GM18499 (cell line): ENCODE measurements at regions not wholly inside any gene's neighbourhood (a gene's known extent, or its start where the extent isn't known, plus 50 kb on each side); places are given as distances from the start of the nearest gene placed in this dataset.
"Not testable (repeated sequence)": the region's sequence is repeated elsewhere in the genome, so short reads cannot be mapped to it uniquely, and the experiment has no call there.

Experiments used
- ATAC-seq: cut with Tn5 transposase; IDR thresholded peaks from one replicate; pipeline ENCODE4 v1.9.1; 2021; ENCODE audit warnings: moderate number of reproducible peaks; ENCODE audit not compliant: insufficient read depth, unreplicated experiment

DNA sequence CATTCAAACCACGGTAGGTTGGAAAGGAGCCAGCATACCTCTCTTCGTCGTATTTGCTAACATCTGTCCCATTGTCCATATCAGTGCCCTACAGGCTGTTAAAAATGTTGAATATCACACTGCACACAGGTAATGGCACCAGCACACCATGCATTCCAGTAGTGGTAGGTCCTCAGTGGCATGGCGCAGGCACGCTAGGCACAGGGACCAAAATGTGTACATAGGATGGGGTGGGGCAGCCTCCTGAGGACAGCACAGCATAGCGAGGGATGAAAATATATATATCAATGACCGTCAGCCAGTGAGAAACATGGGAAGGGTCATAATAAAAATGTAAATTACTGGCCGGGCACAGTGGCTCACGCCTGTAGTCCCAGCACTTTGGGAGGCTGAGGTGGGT lies 99.9 kb upstream of the CTBP2 start:
- no peak for ATAC-seq

DNA sequence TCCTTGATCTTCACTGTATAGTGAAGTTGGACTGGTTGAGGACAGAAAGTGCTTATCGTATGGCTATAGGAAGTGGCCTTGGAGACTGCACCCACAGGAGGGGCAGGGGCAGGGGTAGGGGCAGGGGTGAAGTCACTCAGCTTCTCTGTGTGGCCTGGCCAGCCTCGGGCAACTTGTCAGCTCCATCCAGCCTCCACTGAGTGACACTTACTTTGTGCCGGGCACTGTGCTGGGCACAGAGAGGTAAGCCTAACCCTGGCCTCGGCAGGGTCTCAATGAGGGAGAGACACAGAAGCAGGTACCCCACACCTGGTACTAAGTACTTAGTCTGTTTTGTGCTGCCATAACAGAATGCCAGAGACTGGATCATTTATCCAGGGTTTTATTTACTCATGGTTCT lies 99.3 kb upstream of the CTBP2 start:
- no peak for ATAC-seq

DNA sequence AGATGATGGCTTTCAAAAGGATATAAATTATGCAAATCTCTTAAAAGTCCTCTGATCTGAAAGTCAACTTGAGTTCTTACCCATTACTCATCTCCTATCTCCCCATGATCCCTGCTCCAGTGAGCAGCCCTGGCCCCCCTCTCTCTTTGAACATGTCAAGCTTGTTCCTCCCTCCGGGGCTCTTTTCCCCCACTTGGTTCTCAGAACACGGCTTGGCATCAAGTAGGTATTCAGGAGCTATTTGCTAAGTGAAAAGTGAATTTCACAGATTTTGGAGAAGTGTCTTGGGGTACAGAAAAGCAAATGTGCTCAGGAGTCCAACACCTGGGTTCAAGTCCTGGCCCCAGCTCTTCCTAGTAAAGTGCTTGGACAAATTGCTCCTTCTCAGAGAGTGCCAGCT lies 98.3 kb upstream of the CTBP2 start:
- no peak for ATAC-seq

DNA sequence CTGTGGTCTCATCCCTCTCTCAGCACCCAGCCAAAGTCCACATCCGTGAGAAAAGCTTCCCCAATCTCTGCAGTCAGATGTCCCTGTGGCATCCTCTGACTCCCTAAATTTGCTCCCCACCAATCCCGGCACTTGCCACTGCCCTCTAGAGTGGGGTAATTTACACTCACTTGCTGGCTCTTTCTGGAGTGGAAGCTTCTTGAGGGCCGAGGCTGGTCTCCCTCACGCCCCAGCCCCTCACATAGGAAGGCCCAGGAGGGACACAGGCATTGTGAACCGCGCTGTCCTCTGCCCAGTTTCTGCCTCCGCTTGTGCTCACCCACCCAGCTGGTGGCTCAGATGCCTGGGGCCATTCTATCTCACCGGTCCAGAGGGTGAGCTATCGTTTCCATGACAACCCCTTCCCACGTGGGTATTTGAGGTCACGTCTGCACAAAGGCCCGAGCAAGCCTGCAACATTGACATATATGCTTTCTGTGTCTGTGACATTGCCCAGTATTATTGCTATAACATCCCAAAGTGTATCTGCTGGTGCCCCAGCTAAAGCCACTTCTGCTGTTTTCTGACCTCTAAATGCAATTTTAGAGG lies 97.3 kb upstream of the CTBP2 start:
- ATAC-seq, result no peak

DNA sequence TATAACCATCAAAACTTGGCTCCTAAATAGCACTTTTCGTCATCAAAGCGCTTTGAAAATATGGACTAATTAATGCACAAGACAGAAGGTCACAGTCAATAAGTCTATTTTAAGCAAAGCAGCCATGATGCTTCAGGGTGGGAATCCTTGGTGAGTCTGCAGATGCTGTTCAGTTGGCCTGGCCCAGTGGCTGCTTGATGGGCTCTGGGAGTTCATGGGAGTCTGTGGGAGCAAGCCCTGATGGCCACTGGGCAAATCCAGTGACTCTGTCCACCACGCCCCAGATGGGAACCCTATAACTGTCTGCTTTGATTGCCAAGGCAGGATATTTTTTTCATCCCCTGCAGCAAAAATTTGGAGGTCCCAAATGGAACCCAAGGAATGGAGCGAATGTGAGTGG lies 95.7 kb upstream of the CTBP2 start:
- no peak for ATAC-seq

GRCh38 chr10:125252937-125253336 lies 92.6 kb upstream of the CTBP2 start:
- ATAC-seq, result no peak

DNA sequence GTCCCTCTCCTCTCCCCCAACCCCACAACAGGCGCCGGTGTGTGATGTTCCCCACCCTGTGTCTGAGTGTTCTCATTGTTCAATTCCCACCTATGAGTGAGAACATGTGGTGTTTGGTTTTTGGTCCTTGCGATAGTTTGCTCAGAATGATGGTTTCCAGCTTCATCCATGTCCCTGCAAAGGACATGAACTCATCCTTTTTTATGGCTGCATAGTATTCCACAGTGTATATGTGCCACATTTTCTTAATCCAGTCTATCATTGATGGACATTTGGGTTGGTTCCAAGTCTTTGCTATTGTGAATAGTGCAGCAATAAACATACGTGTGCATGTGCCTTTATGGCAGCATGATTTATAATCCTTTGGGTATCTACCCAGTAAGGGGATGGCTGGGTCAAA lies 90.5 kb upstream of the CTBP2 start:
- not testable (repeated sequence) for ATAC-seq

GRCh38 chr10:125249948-125250347 lies 89.6 kb upstream of the CTBP2 start:
- no peak for ATAC-seq

DNA sequence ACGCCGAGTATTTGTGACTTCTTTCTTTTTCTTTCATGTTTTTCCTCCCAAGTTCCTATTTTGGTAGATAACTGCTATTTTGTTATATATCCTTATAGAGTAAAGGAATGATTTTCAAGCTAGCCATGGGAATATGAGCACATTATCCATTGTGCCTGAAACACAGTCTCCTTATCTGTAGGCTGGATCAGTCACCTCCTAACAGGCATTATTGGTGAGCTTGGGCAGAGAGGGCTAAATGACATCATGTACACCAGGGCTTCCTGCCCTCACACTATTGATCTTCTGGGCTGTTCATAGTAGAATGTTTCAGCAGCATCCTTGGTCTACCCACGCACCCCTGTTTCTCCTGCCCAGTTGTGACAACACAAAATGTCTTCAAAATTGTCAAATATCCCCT lies 88.1 kb upstream of the CTBP2 start:
- ATAC-seq, result no peak

GRCh38 chr10:125247576-125247975 lies 87.2 kb upstream of the CTBP2 start:
- ATAC-seq, result no peak

- no peak for ATAC-seq
Measured at GRCh38 chr10:125243532-125244253, 83.3 kb upstream of the CTBP2 start.

GRCh38 chr10:125238682-125239081 lies 78.3 kb upstream of the CTBP2 start:
- ATAC-seq, result no peak

- ATAC-seq, result no peak
Measured at GRCh38 chr10:125236091-125236490, 75.7 kb upstream of the CTBP2 start.

GRCh38 chr10:125235093-125236069 lies 75.0 kb upstream of the CTBP2 start:
- no peak for ATAC-seq

DNA sequence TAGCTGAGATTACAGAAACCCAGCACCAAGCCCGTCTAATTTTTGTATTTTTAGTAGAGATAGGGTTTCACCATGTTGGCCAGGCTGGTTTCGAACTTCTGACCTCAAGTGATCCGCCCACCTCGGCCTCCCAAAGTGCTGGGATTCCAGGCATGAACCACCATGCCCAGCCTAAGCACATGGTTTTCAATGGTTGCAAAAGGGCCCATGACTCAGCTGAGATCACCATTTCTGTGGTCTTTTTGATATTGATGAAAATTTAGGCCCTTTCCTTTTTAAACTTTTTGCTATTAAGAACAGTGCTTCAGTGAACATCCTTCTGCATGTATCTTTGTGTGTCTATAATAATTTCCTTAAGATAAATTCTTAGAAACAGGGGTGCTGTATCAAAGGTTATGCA lies 74.2 kb upstream of the CTBP2 start:
- not testable (repeated sequence) for ATAC-seq

DNA sequence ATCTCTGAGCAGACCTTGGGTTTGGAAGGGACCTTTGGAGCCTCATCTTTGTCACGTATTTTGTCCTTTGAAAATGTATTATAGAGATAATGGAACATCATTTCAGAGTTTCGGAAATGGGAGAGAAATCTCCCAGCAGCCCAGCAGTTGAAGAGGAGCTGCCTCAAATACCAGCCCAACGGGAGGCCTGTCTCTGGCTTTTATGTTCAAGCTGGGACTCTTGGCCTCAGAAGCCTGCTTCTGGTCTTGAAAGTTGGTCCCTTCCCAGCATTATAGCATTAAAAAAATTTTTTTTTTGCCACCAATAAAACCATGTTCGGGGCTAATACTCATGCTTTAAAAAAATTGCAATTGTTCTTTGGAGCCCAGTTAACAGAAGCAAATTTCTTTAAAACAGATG lies 73.4 kb upstream of the CTBP2 start:
- no peak for ATAC-seq

DNA sequence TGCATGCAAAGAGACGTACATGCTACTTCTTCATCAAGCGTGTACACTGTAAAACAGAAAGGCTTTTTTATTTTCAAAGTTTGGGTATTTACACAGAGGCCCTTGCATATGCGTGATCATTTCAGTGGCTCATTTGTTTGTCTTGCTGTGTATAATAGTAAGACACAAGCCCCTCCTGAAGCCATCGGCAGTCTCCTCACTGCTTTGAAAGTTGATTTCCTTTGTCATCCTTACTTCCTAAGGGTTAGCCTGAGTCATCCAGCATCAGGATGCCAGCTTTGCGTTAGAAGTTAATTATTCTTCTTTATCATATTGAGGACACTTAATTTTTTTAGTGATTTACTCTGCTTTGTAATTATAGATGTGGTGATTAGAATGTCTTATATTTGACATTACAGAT lies 72.5 kb upstream of the CTBP2 start:
- ATAC-seq, result no peak

GRCh38 chr10:125231813-125232475 lies 71.6 kb upstream of the CTBP2 start:
- ATAC-seq, result no peak

- no peak for ATAC-seq
Measured at GRCh38 chr10:125231116-125231812, 70.9 kb upstream of the CTBP2 start.

GRCh38 chr10:125230251-125230650 lies 69.9 kb upstream of the CTBP2 start:
- ATAC-seq, result no peak
